ENCODE measurements at regions not wholly inside any gene's neighbourhood (a gene's known extent, or its start where the extent isn't known, plus 50 kb on each side); places are given as distances from the start of the nearest gene placed in this dataset.
"Not testable (repeated sequence)": the region's sequence is repeated elsewhere in the genome, so short reads cannot be mapped to it uniquely, and the experiment has no call there.

DNA sequence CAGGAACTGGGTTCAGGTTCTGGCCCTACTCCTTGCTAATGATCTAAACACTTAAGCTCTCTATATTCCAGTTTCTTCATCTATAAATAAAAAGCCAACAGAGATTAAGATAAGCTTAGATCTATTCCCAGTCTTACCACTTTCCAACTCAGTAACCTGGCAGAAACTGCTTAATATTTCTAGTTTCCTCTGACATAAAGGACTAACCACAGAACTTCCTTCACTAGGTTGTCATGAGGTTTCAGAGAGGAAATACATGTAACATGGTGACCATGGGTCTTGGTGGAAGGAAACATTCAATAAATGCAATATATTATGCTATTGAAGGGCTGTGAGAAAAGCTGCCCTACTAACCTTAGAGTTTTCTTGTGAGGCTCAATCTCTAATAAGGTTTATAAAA lies 114.4 kb upstream of the PDE1A start:
- no peaks in the 10 kb centered on the region for H3K27me3 Mint-ChIP-seq
- H3K27ac Mint-ChIP-seq, result no peak overlapping the region
- peaks cover 0 to 2% (median 0%) of the 10 kb centered on the region in 3 donors for H3K4me1 Mint-ChIP-seq
- H3K9me3 Mint-ChIP-seq, result no peaks in the 10 kb centered on the region
- H3K36me3 Mint-ChIP-seq, result peaks cover 1% of the 10 kb centered on the region
- H3K4me3 Mint-ChIP-seq, result no peak overlapping the region

DNA sequence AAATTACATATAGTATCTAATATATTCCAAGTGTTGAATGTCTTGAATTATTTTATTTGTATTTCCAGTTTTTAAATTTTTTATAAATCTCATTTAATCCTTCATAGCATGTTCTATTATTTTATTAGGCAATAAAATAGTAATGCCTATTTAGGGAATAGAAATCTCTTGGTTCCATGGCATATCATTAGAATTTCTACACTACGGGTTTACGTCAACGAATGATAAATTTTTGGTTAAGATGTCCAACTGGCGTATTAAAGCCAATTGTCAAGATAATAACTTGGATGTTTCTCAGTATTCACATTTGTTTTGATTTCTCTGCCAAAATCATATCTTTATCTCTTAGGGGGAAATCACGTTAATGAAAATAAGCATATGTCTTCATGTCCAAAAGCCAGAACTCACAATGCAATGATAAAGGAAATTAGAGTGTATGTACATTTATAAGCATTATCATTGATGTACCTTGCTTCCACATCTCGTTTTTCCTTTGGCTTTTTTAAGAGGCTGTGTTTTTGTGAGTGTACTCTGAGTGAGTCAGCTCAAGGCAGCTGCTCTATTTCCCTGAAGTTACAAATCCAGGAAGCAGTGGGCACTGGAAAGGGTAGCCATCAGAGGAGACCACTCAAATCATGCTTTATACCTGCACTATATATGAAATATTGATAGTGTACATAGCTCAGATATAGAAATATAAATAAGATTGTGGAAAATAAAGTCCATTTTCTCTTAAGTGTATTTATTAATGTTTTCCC lies 115.8 kb upstream of the PDE1A start:
- Mint-ChIP-seq H3K4me1 (peaks cover 0 to 2% (median 0%) of the 10 kb centered on the region in 3 donors), H3K27ac (no peak overlapping the region), H3K27me3 (no peaks in the 10 kb centered on the region), H3K36me3 (peaks cover 1% of the 10 kb centered on the region), H3K9me3 (no peaks in the 10 kb centered on the region), H3K4me3 (no peak overlapping the region)

DNA sequence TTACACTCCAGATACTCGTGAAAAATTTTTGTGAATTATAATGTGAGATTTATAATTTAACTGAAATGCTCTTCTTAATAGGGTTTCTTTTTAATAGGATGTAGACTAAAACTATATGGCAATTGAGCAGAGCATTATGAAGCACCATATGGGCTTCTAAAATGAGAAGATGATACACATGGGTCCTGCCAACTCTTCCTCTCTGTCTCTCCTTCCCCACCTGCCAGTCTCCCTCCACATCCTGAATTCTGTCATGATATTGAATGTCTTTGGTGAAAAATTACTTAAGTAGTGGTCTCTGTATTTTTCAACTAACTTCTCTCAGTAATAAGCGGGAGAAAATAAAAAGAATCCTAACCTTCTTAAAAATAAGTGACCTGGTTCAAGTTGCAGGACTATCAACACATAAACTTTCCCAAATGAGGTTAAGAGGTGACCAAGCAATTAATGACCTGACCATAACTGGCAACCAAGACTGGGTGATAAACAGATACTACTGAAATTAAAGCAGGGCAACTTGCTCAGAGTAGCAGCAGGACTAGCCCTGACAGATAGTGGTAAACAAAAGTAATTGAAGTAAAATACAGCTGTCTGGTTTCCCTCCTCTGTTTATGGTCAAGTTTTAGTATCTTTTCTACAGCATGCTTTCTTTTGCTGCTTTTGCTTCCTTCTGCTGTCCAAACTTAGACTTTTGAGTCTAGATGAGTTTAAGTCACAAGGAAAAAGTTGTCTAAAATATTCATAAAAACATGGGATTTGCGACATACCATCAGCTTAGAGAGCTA lies 117.1 kb upstream of the PDE1A start:
- Mint-ChIP-seq H3K4me3 (no peak overlapping the region), H3K9me3 (no peaks in the 10 kb centered on the region), H3K27me3 (no peaks in the 10 kb centered on the region), H3K27ac (peak overlapping the region in 1 of 3 donors; percentile 43), H3K36me3 (peaks cover under 1% of the 10 kb centered on the region), H3K4me1 (peaks cover 0 to 2% (median 0%) of the 10 kb centered on the region in 3 donors)

DNA sequence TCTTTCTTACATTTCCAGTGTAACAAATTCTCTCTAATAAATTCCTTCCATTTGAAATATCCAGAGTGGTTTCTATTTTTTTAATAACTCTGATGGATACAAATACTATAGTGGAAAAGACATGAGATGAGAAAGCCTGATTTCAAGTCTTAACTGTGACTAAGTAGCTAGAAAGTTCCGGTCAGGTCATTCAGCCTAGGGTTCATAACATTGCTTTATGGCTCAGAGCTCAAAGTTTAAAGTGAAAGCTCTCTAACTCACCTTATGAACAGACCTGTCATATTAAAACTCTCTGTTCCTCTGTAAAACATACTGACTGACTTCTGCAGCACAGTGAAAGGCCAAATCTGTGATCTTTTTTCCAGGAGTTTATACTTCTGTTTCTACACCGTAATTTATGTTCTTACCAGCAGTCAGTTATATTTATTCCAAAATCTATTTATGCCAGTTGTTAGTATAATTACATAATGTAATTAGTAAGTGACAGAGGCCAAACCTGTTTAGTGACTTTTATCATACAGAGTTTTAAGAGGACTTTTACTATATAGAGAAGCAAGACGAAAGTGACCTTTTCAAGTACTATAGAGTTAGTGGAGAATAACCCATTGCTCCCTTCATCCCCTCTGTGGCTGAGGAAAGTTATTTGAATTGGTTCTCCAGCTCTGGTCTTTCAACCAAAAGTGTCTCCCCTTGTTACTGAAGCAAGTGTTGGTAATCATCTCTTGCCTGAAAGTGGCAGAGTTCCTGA lies 118.8 kb upstream of the PDE1A start:
- H3K36me3 Mint-ChIP-seq, result no peaks in the 10 kb centered on the region
- no peak overlapping the region for H3K27ac Mint-ChIP-seq
- no peaks in the 10 kb centered on the region for H3K27me3 Mint-ChIP-seq
- H3K4me3 Mint-ChIP-seq, result no peak overlapping the region
- H3K4me1 Mint-ChIP-seq, result peaks cover 0 to 2% (median 0%) of the 10 kb centered on the region in 3 donors
- H3K9me3 Mint-ChIP-seq, result no peaks in the 10 kb centered on the region

DNA sequence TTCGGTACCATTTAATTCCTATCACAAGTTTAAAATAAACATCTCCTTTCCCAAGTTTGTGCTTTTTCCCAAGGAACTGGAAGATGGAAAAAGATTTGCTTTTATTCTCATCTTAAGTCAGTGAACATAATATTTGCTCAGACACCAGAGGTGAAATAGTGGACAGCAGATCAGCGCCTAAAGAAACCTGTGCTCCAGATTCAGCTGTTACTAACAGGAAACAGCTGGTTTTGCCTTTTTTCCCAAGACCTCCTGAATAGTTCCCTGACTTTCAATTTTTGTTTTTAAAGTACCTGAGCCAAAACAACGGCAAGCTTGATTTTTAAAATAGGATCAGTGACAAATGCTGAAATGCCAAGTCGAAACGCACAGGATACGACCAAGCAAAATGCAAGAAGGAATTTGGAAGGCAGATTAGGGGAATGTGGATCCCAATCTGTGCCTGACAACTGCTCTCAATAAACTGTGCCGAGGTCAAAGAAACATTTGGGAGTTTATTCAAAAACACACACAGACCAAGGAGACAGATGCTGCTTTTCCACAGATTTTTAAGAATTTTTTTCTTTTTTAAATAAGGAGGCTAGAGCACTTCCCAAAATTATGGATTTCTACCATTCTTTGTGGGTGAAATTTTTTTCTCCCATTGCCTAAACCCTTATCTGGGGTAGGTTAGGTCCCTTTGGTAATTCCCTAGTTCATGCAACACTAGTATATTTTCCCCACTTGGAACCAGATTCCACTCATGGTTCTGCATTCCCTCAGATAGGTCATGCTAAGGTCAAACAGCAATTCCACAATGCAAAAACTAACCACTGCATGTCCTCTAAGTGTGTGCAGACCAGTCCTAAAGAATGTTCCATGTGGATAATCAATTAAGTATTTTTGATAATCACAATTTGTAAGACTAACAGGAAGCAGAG lies 121.5 kb upstream of the PDE1A start:
- H3K4me3 Mint-ChIP-seq, result no peak overlapping the region

DNA sequence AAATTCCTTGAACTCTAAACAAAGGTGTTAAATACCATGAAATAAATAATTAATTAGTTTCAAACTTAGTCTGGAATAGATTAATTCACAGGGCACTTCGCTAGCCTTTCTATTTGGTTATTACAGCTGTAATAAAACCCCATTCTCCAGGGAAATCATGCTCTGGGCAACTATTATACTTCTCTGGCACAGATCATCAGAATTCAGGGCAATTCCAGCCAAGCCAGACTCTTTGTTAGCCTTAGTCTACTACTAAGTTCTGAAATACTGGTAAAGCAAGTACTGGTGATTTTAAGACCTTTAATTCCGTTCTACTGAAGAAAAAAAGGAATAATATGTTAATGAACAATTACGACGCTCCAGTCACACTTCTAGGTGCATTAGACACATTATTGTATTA lies 123.4 kb upstream of the PDE1A start:
- H3K4me1 Mint-ChIP-seq, result no peaks in the 10 kb centered on the region

More for the DNA sequence above, 121.5 kb upstream of the PDE1A start:
- no peaks in the 10 kb centered on the region for H3K4me1 Mint-ChIP-seq
- no peaks in the 10 kb centered on the region for H3K36me3 Mint-ChIP-seq
- no peak overlapping the region for H3K27ac Mint-ChIP-seq
- no peaks in the 10 kb centered on the region for H3K9me3 Mint-ChIP-seq
- H3K27me3 Mint-ChIP-seq, result no peaks in the 10 kb centered on the region

DNA sequence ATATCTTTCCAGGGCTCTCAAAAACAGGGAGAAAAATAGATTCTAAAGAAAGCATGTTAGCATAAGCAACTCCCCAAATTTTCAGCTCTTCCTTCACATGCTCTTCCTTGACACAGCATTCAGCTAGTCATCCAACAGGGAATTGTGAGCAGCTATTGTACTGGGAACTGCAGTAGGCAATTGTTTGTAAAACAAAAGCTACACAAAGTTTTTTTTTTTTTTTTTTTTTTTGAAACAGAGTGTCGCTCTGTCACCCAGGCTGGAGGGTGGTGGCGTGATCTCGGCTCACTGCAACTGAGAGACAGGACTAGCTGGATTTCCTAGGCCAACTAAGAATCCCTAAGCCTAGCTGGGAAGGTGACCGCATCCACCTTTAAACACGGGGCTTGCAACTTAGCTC lies 125.4 kb upstream of the PDE1A start:
- not testable (repeated sequence) for H3K36me3 Mint-ChIP-seq, H3K27ac Mint-ChIP-seq, H3K4me3 Mint-ChIP-seq, H3K4me1 Mint-ChIP-seq, H3K9me3 Mint-ChIP-seq, H3K27me3 Mint-ChIP-seq

More for the DNA sequence above, 123.4 kb upstream of the PDE1A start:
- Mint-ChIP-seq H3K36me3 (no peaks in the 10 kb centered on the region), H3K27ac (no peak overlapping the region), H3K9me3 (peaks cover 0 to 3% (median 0%) of the 10 kb centered on the region in 3 donors), H3K27me3 (no peaks in the 10 kb centered on the region), H3K4me3 (no peak overlapping the region)

DNA sequence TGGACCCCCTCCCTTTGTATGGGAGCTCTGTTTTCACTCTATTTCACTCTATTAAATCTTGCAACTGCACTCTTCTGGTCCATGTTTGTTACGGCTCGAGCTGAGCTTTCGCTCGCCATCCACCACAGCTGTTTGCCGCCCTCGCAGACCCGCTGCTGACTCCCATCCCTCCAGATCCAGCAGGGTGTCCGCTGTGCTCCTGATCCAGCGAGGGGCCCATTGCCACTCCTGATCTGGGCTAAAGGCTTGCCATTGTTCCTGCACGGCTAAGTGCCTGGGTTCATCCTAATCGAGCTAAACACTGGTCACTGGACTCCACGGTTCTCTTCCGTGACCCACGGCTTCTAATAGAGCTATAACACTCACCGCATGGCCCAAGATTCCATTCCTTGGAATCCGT lies 125.9 kb upstream of the PDE1A start:
- not testable (repeated sequence) for H3K36me3 Mint-ChIP-seq, H3K27me3 Mint-ChIP-seq, H3K4me3 Mint-ChIP-seq, H3K4me1 Mint-ChIP-seq, H3K27ac Mint-ChIP-seq, H3K9me3 Mint-ChIP-seq

DNA sequence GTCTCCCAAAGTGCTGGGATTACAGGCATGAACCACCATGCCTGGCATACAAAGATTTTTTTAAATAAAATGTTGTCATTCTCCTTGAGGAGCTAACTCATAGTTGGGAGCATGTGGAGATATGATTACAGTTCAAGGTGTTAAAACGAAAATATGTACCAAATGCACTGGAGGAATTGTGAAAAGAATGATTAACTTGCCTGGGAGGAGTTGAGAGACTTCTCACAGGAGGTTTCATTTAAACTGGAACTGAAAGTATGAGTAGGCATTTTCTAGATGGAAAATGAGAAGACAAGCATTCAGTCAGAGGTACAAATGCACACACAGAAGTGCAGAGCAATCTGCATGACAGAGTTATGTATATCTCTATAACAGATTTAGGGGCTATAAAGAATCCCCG lies 126.6 kb upstream of the PDE1A start:
- no peak overlapping the region for H3K27ac Mint-ChIP-seq
- no peak overlapping the region for H3K4me3 Mint-ChIP-seq
- H3K9me3 Mint-ChIP-seq, result peaks cover 0 to 3% (median 0%) of the 10 kb centered on the region in 3 donors
- no peaks in the 10 kb centered on the region for H3K27me3 Mint-ChIP-seq
- no peaks in the 10 kb centered on the region for H3K4me1 Mint-ChIP-seq
- no peaks in the 10 kb centered on the region for H3K36me3 Mint-ChIP-seq

DNA sequence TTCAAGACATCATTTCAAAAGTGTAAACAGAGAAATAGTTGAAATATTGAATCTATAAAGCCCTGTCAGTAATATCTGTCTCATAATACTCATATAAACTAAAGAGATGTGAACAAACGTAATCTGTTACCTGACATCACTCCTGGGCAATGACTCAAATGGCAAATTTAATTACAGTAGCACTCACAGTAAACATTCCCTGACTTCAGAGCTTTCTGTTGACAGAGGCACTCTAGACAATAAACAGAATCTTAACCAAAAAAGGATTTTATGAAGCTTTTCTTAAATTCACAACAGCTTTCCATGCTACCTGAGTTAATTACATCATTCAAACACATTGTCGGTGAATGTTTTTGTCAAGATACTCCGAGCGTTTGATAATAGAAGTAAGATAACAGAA lies 128.1 kb upstream of the PDE1A start:
- Mint-ChIP-seq H3K27me3 (no peaks in the 10 kb centered on the region), H3K27ac (no peak overlapping the region), H3K9me3 (peaks cover 1 to 5% (median 3%) of the 10 kb centered on the region in 3 donors), H3K4me1 (no peaks in the 10 kb centered on the region), H3K4me3 (no peak overlapping the region), H3K36me3 (no peaks in the 10 kb centered on the region)

DNA sequence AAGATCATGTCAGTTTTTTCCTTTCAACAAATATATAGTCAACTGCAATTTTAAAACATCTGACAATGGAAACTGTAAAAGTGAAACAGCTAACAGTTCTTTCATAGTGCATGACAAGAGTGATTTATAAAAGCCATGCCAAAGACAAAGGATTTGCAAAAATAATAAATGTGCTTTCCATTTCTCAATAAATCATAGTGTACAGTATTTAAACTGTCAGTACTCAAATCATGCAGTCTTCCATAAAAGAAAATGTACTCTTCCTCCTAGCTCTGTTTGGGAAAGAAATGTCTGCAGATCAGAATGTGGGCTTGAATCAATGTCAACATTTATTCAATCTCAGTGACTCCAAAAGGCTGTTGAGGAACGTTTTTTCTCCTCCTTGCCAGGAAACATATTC lies 131.7 kb upstream of the PDE1A start:
- Mint-ChIP-seq H3K9me3 (peaks cover 1 to 8% (median 3%) of the 10 kb centered on the region in 3 donors), H3K27ac (no peak overlapping the region)

DNA sequence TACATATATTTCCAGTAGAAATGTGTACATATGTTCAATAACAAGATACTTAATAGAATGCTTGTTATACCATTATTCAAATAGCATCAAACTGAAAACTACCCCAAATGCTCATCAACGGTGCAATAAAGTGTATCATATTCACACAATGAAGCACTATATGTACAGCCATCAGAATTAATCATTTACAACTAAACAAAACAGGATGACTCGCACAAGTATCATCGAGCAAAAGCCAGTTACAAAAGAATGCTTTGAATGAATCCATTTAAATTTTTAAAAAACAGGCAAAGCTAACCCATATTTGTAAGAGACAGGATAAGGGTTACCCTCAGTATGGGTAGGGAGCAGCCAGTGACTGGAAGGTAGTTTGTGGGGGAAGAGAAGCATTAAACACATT lies 132.8 kb upstream of the PDE1A start:
- Mint-ChIP-seq H3K27me3 (no peaks in the 10 kb centered on the region), H3K4me1 (no peaks in the 10 kb centered on the region), H3K9me3 (peaks cover 0 to 8% (median 1%) of the 10 kb centered on the region in 3 donors), H3K27ac (no peak overlapping the region), H3K36me3 (no peaks in the 10 kb centered on the region), H3K4me3 (no peak overlapping the region)

More for the DNA sequence above, 131.7 kb upstream of the PDE1A start:
- Mint-ChIP-seq H3K4me1 (no peaks in the 10 kb centered on the region), H3K4me3 (no peak overlapping the region), H3K27me3 (no peaks in the 10 kb centered on the region), H3K36me3 (no peaks in the 10 kb centered on the region)

DNA sequence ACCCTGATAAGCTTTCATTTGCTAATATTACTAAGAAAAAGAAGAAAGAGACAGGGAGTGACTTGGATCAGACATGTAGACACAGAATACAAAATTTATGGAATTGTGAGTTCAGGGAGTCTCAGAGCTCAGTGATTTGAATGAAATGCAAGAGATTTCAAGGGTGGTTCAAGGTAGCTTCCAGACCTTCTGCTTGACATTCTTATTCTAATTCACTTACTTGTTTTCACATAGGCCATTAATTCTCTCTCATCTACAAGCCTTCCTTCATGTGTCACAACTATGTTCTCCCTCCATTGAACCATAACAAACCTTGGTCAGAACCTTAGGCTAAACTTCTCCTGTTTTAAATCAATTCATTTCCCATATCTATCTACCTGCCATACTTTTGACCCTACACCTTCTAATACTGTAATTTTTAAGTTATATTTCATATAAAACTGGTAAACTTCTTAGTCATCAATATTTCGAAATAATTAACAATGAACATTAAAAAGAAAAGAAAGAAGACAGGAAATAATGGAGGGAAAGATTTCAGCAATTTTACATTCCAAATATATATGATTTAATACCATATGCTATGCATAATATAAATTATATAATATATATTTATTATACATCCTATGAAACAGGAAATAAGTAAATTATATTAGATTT lies 139.2 kb upstream of the PDE1A start:
- H3K36me3 Mint-ChIP-seq, result no peaks in the 10 kb centered on the region

DNA sequence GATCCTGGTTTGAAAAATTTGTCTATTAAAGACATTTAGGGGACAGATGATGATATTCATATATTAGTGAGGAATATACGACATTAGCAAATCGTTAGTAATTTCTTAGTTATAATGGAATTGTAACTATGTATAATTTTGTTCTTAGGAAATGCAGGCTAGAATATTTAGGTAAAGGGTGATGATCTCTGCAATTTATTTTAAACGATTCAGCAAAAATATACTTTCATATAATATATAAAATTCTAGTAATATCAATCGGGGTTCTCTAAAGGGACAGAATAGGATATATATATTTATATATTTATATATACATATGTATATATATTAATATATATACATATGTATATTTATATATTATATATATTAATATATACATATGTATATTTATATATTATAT lies 142.5 kb upstream of the DNAJC10 start:
- no peak overlapping the region for H3K27ac Mint-ChIP-seq
- H3K27me3 Mint-ChIP-seq, result no peaks in the 10 kb centered on the region
- H3K9me3 Mint-ChIP-seq, result no peaks in the 10 kb centered on the region
- H3K36me3 Mint-ChIP-seq, result no peaks in the 10 kb centered on the region
- H3K4me3 Mint-ChIP-seq, result no peak overlapping the region
- H3K4me1 Mint-ChIP-seq, result no peaks in the 10 kb centered on the region

More for the DNA sequence above, 139.2 kb upstream of the PDE1A start:
- Mint-ChIP-seq H3K4me1 (no peaks in the 10 kb centered on the region), H3K9me3 (peaks cover 0 to 3% (median 0%) of the 10 kb centered on the region in 3 donors), H3K27ac (no peak overlapping the region), H3K27me3 (no peaks in the 10 kb centered on the region), H3K4me3 (no peak overlapping the region)

All from IgD-negative memory B cell (primary cell).